ENCODE measurements at regions not wholly inside any gene's neighbourhood (a gene's known extent, or its start where the extent isn't known, plus 50 kb on each side); places are given as distances from the start of the nearest gene placed in this dataset.

- TF ChIP-seq ATF3 (IDR thresholded peaks at IDR 0.05; ENCODE audit: borderline replicate concordance, extremely low read depth, low read depth, low read length): no peak
- TF ChIP-seq SMC3 (IDR thresholded peaks at IDR 0.05; ENCODE audit: borderline replicate concordance, low read length): no peak
- no peak for TF ChIP-seq POLR2A (IDR thresholded peaks at IDR 0.05; ENCODE audit: low read depth, low read length)
- no peak for TF ChIP-seq RFX5 (IDR thresholded peaks at IDR 0.05; ENCODE audit: low read depth, low read length)
- TF ChIP-seq E2F4 (IDR thresholded peaks at IDR 0.05; ENCODE audit: low read depth, low read length): no peak
- TF ChIP-seq ZNF274 (IDR thresholded peaks at IDR 0.05; ENCODE audit: insufficient read depth, insufficient read length): no peak
- TF ChIP-seq CTCF (IDR thresholded peaks at IDR 0.05 in 2 of 3, conservative IDR thresholded peaks at IDR 0.05 in 1 of 3; ENCODE audit: control insufficient read depth in 2 of 3, extremely low read depth in 1 of 3, insufficient read depth in 1 of 3, low read depth in 3 of 3, low read length in 3 of 3): no peak
- TF ChIP-seq ZNF24 (IDR thresholded peaks at IDR 0.05): no peak
- TF ChIP-seq EZH2 (IDR thresholded peaks at IDR 0.05; ENCODE audit: borderline replicate concordance, control insufficient read depth, low read depth, low read length): no peak
- TF ChIP-seq SREBF2 (IDR thresholded peaks at IDR 0.05; ENCODE audit: low read length): no peak
- no peak for TF ChIP-seq JUND (IDR thresholded peaks at IDR 0.05; ENCODE audit: low read depth, low read length)
- no peak for TF ChIP-seq CBX5 (IDR thresholded peaks at IDR 0.05; ENCODE audit: low read depth)
Measured at GRCh38 chr3:16802389-16802788, 82.4 kb upstream of the PLCL2 start.
